OCI-LY1 (cell line): ENCODE measurements at regions not wholly inside any gene's neighbourhood (a gene's known extent, or its start where the extent isn't known, plus 50 kb on each side); places are given as distances from the start of the nearest gene placed in this dataset.

Experiments used
- H2AFZ ChIP-seq: fragments of 200-600 bp; sonication (generic), shearing (Covaris generic); 2 replicates; pipeline ENCODE4 v1.6.0; 2014; ENCODE audit warnings: antibody characterized with exemption, mild to moderate bottlenecking, low read length
- H3F3A ChIP-seq: fragments of 200-600 bp; sonication (generic), shearing (Covaris generic); 2 replicates; pipeline ENCODE4 v1.6.0; 2014; ENCODE audit warnings: mild to moderate bottlenecking, antibody characterized with exemption, low read length, moderate library complexity; ENCODE audit not compliant: insufficient read depth
- H3K27ac ChIP-seq: fragments of 200-600 bp; sonication (generic); 2 replicates; pipeline ENCODE4 v1.5.1; 2014; ENCODE audit warnings: low read length, mixed run types, mild to moderate bottlenecking, low read depth; ENCODE audit not compliant: poor library complexity, severe bottlenecking
- H3K27me3 ChIP-seq: fragments of 200-600 bp; sonication (generic); 2 replicates; pipeline ENCODE4 v1.6.0; 2014; ENCODE audit warnings: antibody characterized with exemption, mild to moderate bottlenecking, low read length, moderate library complexity; ENCODE audit not compliant: insufficient read depth
- H3K36me3 ChIP-seq: fragments of 200-600 bp; sonication (generic); 2 replicates; pipeline ENCODE4 v1.6.1; 2014; ENCODE audit warnings: mild to moderate bottlenecking, antibody characterized with exemption, low read length, moderate library complexity, mixed read lengths; ENCODE audit not compliant: insufficient read depth
- H3K4me1 ChIP-seq: fragments of 200-600 bp; sonication (generic); 2 replicates; pipeline ENCODE4 v1.5.1; 2014; ENCODE audit warnings: mild to moderate bottlenecking, low read length, moderate library complexity; ENCODE audit not compliant: insufficient read depth, severe bottlenecking
- H3K4me2 ChIP-seq: fragments of 200-600 bp; sonication (generic), shearing (Covaris generic); 2 replicates; pipeline ENCODE4 v1.6.1; 2014; ENCODE audit warnings: low read length
- H3K4me3 ChIP-seq: fragments of 200-600 bp; sonication (generic); 2 replicates; pipeline ENCODE4 v1.5.1; 2014; ENCODE audit warnings: low read length, low read depth, mild to moderate bottlenecking, mixed read lengths; ENCODE audit not compliant: poor library complexity, severe bottlenecking
- H3K79me2 ChIP-seq: fragments of 200-600 bp; shearing (Covaris generic); 2 replicates; pipeline ENCODE4 v1.6.1; 2016; ENCODE audit warnings: mixed run types, low read length, mixed read lengths; ENCODE audit not compliant: insufficient read depth
- H3K9ac ChIP-seq: fragments of 200-600 bp; sonication (generic), shearing (Covaris generic); 2 replicates; pipeline ENCODE4 v1.6.1; 2014; ENCODE audit warnings: mild to moderate bottlenecking, low read length, mixed read lengths
- H3K9me2 ChIP-seq: fragments of 200-600 bp; sonication (generic), shearing (Covaris generic); 2 replicates; pipeline ENCODE4 v1.6.1; 2014; ENCODE audit warnings: low read depth, mild to moderate bottlenecking, low read length, mixed read lengths
- H3K9me3 ChIP-seq: fragments of 200-600 bp; shearing (Covaris generic); 2 replicates; pipeline ENCODE4 v1.6.1; 2014; ENCODE audit warnings: low read length, mixed read lengths
- H4K20me1 ChIP-seq: fragments of 200-600 bp; sonication (generic), shearing (Covaris generic); 2 replicates; pipeline ENCODE4 v1.6.0; 2016; ENCODE audit warnings: mild to moderate bottlenecking, low read length; ENCODE audit not compliant: insufficient read depth
- CTCF ChIP-seq: fragments of 200-600 bp; sonication (generic), shearing (Covaris generic); IDR thresholded peaks from 2 replicates; pipeline ENCODE4 v1.5.1; 2017; ENCODE audit warnings: mild to moderate bottlenecking, antibody characterized with exemption, low read length, moderate library complexity, mixed read lengths
- EZH2 ChIP-seq: fragments of 200-600 bp; sonication (generic), shearing (Covaris generic); IDR thresholded peaks from 2 replicates; pipeline ENCODE4 v1.8.0; 2017; ENCODE audit warnings: borderline replicate concordance, mixed run types, mild to moderate bottlenecking, antibody characterized with exemption, low read length, moderate library complexity, mixed read lengths

GRCh38 chr5:30572279-30572678, 621.2 kb upstream of the CDH6 start:
- no peaks in the 10 kb centered on the region for H3K9me2 ChIP-seq
- no peaks in the 10 kb centered on the region for H3K27me3 ChIP-seq
- no peak overlapping the region for H3K4me3 ChIP-seq
- TF ChIP-seq CTCF = no peak
- no peak for TF ChIP-seq EZH2
- no peaks in the 10 kb centered on the region for H4K20me1 ChIP-seq
- H3K9me3 ChIP-seq = no peaks in the 10 kb centered on the region
- H3K36me3 ChIP-seq = no peaks in the 10 kb centered on the region
- H3K4me2 ChIP-seq = no peak overlapping the region
- no peaks in the 10 kb centered on the region for H3K79me2 ChIP-seq
- no peak overlapping the region for H3K27ac ChIP-seq
- H3K9ac ChIP-seq = no peak overlapping the region
- no peak overlapping the region for H2AFZ ChIP-seq
- no peaks in the 10 kb centered on the region for H3F3A ChIP-seq
- no peaks in the 10 kb centered on the region for H3K4me1 ChIP-seq

GRCh38 chr5:30561771-30562170, 631.7 kb upstream of the CDH6 start:
- H3K36me3 ChIP-seq = no peaks in the 10 kb centered on the region
- no peaks in the 10 kb centered on the region for H4K20me1 ChIP-seq
- H3K27me3 ChIP-seq = no peaks in the 10 kb centered on the region
- no peak overlapping the region for H3K27ac ChIP-seq
- no peaks in the 10 kb centered on the region for H3K79me2 ChIP-seq
- no peaks in the 10 kb centered on the region for H3K4me1 ChIP-seq
- H3K4me2 ChIP-seq = no peak overlapping the region
- no peak overlapping the region for H3K9ac ChIP-seq
- no peak overlapping the region for H2AFZ ChIP-seq
- no peaks in the 10 kb centered on the region for H3K9me3 ChIP-seq
- H3K4me3 ChIP-seq = no peak overlapping the region
- TF ChIP-seq CTCF = no peak
- TF ChIP-seq EZH2 = no peak
- no peaks in the 10 kb centered on the region for H3F3A ChIP-seq
- no peaks in the 10 kb centered on the region for H3K9me2 ChIP-seq

GRCh38 chr5:30551618-30552017, 641.9 kb upstream of the CDH6 start:
- Histone ChIP-seq H4K20me1 (no peaks in the 10 kb centered on the region), H2AFZ (no peak overlapping the region), H3K4me1 (no peaks in the 10 kb centered on the region), H3K27me3 (no peaks in the 10 kb centered on the region), H3K9me2 (no peaks in the 10 kb centered on the region), H3K9me3 (no peaks in the 10 kb centered on the region), H3F3A (no peaks in the 10 kb centered on the region), H3K27ac (no peak overlapping the region), H3K9ac (no peak overlapping the region), H3K79me2 (no peaks in the 10 kb centered on the region), H3K4me2 (no peak overlapping the region), H3K4me3 (no peak overlapping the region), H3K36me3 (no peaks in the 10 kb centered on the region)
- no peak for TF ChIP-seq EZH2
- no peak for TF ChIP-seq CTCF
